IMR-90 (cell line): ENCODE measurements at regions not wholly inside any gene's neighbourhood (a gene's known extent, or its start where the extent isn't known, plus 50 kb on each side); places are given as distances from the start of the nearest gene placed in this dataset.

Experiments used
- ATAC-seq: fragments of 200-7000 bp; cut with Tn5 transposase; 2 replicates; pipeline ENCODE4 v1.9.1; 2020; ENCODE audit warnings: low read depth, mild to moderate bottlenecking, moderate library complexity
- BruUV-seq: library from RNA; stranded (reverse); fragments of 400-500 nt; replicated peaks from 2 replicates; lab custom pipeline; 2021; lab: Mats Ljungman, UMichigan
- CTCF ChIA-PET: fragments of 300-600 bp; formaldehyde crosslinking; extraction: SDS; loops from one replicate; lab custom pipeline; 2021; ENCODE audit warnings: antibody characterized with exemption; lab: Yijun Ruan, JAX
- POLR2A ChIA-PET: fragments of 300-600 bp; sonication (Branson Sonifier 250); formaldehyde crosslinking; loops from one replicate; lab custom pipeline; 2022; ENCODE audit warnings: antibody characterized with exemption; ENCODE audit not compliant: unreplicated experiment; lab: Charles Lee
- DNase-seq: peaks from one replicate; pipeline ENCODE4 v3.0.0; 2013
- H2AFZ ChIP-seq: replicated peaks from 2 replicates; pipeline ENCODE3; 2013; ENCODE audit warnings: low read length, mild to moderate bottlenecking; ENCODE audit not compliant: poor library complexity
- H2AK5ac ChIP-seq: 2 replicates; pipeline ENCODE4 v1.6.1; 2013; ENCODE audit warnings: low read depth, low read length, inconsistent platforms
- H2AK9ac ChIP-seq: replicated peaks from 2 replicates; pipeline ENCODE3; 2013; ENCODE audit warnings: mild to moderate bottlenecking, low read depth, low read length, moderate library complexity; ENCODE audit not compliant: poor library complexity
- H2BK120ac ChIP-seq: 2 replicates; pipeline ENCODE4 v1.6.1; 2013; ENCODE audit warnings: low read depth, low read length, inconsistent platforms
- H2BK15ac ChIP-seq: 3 replicates; pipeline ENCODE4 v1.6.1; 2013; ENCODE audit warnings: low read depth, low read length, inconsistent platforms
- H2BK20ac ChIP-seq: 2 replicates; pipeline ENCODE4 v1.6.1; 2013; ENCODE audit warnings: low read depth, mild to moderate bottlenecking, inconsistent platforms, low read length, moderate library complexity
- H2BK5ac ChIP-seq: 2 replicates; pipeline ENCODE4 v1.6.1; 2013; ENCODE audit warnings: mild to moderate bottlenecking, low read depth, low read length, inconsistent platforms; ENCODE audit not compliant: poor library complexity, severe bottlenecking
- H3K14ac ChIP-seq: replicated peaks from 2 replicates; pipeline ENCODE4 v1.6.1; 2013; ENCODE audit warnings: low read depth, low read length, inconsistent platforms
- H3K18ac ChIP-seq: 2 replicates; pipeline ENCODE4 v1.6.1; 2013; ENCODE audit warnings: low read depth, low read length, control low read depth
- H3K23ac ChIP-seq: 2 replicates; pipeline ENCODE4 v1.6.1; 2013; ENCODE audit warnings: low read depth, low read length, inconsistent platforms
- H3K27ac ChIP-seq: 2 replicates; pipeline ENCODE4 v1.5.1; 2013; ENCODE audit warnings: mild to moderate bottlenecking, control low read depth, low read length; ENCODE audit not compliant: insufficient read depth
- H3K27me3 ChIP-seq: 2 replicates; pipeline ENCODE4 v1.6.1; 2013; ENCODE audit warnings: low read length; ENCODE audit not compliant: control insufficient read depth, insufficient read depth
- H3K36me3 ChIP-seq: 2 replicates; pipeline ENCODE4 v1.6.1; 2013; ENCODE audit warnings: low read length, mixed read lengths; ENCODE audit not compliant: control insufficient read depth, insufficient read depth
- H3K4ac ChIP-seq: 2 replicates; pipeline ENCODE4 v1.6.1; 2013; ENCODE audit warnings: low read depth, low read length, inconsistent platforms
- H3K4me1 ChIP-seq: 2 replicates; pipeline ENCODE4 v1.6.1; 2013; ENCODE audit warnings: low read length, mixed read lengths; ENCODE audit not compliant: control insufficient read depth, insufficient read depth
- H3K4me2 ChIP-seq: 2 replicates; pipeline ENCODE4 v1.6.1; 2013; ENCODE audit warnings: low read depth, mild to moderate bottlenecking, control low read depth, low read length, moderate library complexity
- H3K4me3 ChIP-seq: 2 replicates; pipeline ENCODE4 v1.5.1; 2013; ENCODE audit warnings: low read depth, mild to moderate bottlenecking, control low read depth, low read length, moderate library complexity; ENCODE audit not compliant: insufficient read depth
- H3K56ac ChIP-seq: 2 replicates; pipeline ENCODE4 v1.6.1; 2013; ENCODE audit warnings: low read length, inconsistent platforms; ENCODE audit not compliant: insufficient read depth; ENCODE audit errors: extremely low read depth
- H3K79me1 ChIP-seq, 2 experiments: 2 replicates each; pipeline ENCODE4 v1.6.1; 2013; ENCODE audit warnings: low read length in 2 of 2, inconsistent platforms in 1 of 2, low read depth in 1 of 2
- H3K9ac ChIP-seq: 2 replicates; pipeline ENCODE4 v1.6.1; 2013; ENCODE audit warnings: low read depth, low read length, control low read depth
- H3K9me1 ChIP-seq: 2 replicates; pipeline ENCODE4 v1.6.1; 2013; ENCODE audit warnings: low read length, inconsistent platforms; ENCODE audit not compliant: insufficient read depth
- H3K9me3 ChIP-seq: 2 replicates; pipeline ENCODE4 v1.6.1; 2013; ENCODE audit warnings: low read length; ENCODE audit not compliant: control insufficient read depth, insufficient read depth
- H4K20me1 ChIP-seq: 2 replicates; pipeline ENCODE4 v1.6.1; 2013; ENCODE audit warnings: low read length, inconsistent platforms; ENCODE audit not compliant: insufficient read depth
- H4K5ac ChIP-seq: 2 replicates; pipeline ENCODE4 v1.6.1; 2013; ENCODE audit warnings: mild to moderate bottlenecking, low read depth, low read length, control low read depth
- H4K8ac ChIP-seq, 2 experiments: 2 replicates each; pipeline ENCODE4 v1.6.1; 2013; ENCODE audit warnings: low read depth in 2 of 2, low read length in 2 of 2, control low read depth in 1 of 2, inconsistent platforms in 1 of 2
- H4K91ac ChIP-seq: 2 replicates; pipeline ENCODE4 v1.6.1; 2013; ENCODE audit warnings: low read depth, low read length, inconsistent platforms; ENCODE audit not compliant: insufficient read depth
- CHD1 ChIP-seq: IDR thresholded peaks from 2 replicates; pipeline ENCODE4 v1.6.1; 2012; ENCODE audit warnings: low read depth, low read length, improper control_type of control experiment
- FOS ChIP-seq: fragments of 150-350 bp; IDR thresholded peaks from 2 replicates; pipeline ENCODE4 v1.6.1; 2016; ENCODE audit warnings: low read depth, low read length
- MAFK ChIP-seq: IDR thresholded peaks from 2 replicates; pipeline ENCODE4 v1.6.1; 2012; ENCODE audit warnings: low read depth, low read length, improper control_type of control experiment
- MAZ ChIP-seq: IDR thresholded peaks from 2 replicates; pipeline ENCODE4 v1.6.1; 2012; ENCODE audit warnings: low read depth, mild to moderate bottlenecking, low read length, improper control_type of control experiment, moderate library complexity, borderline replicate concordance
- NFE2L2 ChIP-seq: fragments of 150-350 bp; IDR thresholded peaks from 2 replicates; pipeline ENCODE4 v1.6.1; 2016; ENCODE audit warnings: low read depth, mild to moderate bottlenecking, low read length
- POLR2A ChIP-seq: IDR thresholded peaks from 2 replicates; pipeline ENCODE4 v1.6.1; 2012; ENCODE audit warnings: mild to moderate bottlenecking, low read depth, low read length
- RCOR1 ChIP-seq: IDR thresholded peaks from 2 replicates; pipeline ENCODE4 v1.6.1; 2012; ENCODE audit warnings: mild to moderate bottlenecking, low read length, improper control_type of control experiment; ENCODE audit not compliant: insufficient replicate concordance
- RFX5 ChIP-seq: IDR thresholded peaks from 2 replicates; pipeline ENCODE4 v1.8.0; 2012; ENCODE audit warnings: low read depth, mild to moderate bottlenecking, low read length, moderate library complexity
- WGBS, 2 experiments: methylation state at CpG; one replicate each; pipeline versions ENCODE4 v1.1.5 to v1.1.7; 2013; ENCODE audit warnings: missing lambda C conversion rate in 2 of 2; ENCODE audit not compliant: insufficient read length in 1 of 2; ENCODE audit errors: extremely low coverage in 2 of 2; 5-methylcytosine and 5-hydroxymethylcytosine counted together
- dilution Hi-C: fragments of 300-500 bp; cut with HindIII; formaldehyde crosslinking; loops from one replicate; pipeline ENCODE4 v1.14.3; 2018; ENCODE audit warnings: low sequenced_read_pairs; ENCODE audit not compliant: unreplicated experiment
- in situ Hi-C: fragments of 300-500 bp; cut with MboI; formaldehyde crosslinking; loops from 3 replicates; pipeline ENCODE4 v1.14.3; 2019; ENCODE audit warnings: low sequenced_read_pairs, inconsistent platforms, mixed read lengths
- intact Hi-C: fragments of 100-400 bp; cut with micrococcal nuclease; formaldehyde crosslinking; loops from 2 replicates; pipeline ENCODE4 v1.10.0; 2022

DNA sequence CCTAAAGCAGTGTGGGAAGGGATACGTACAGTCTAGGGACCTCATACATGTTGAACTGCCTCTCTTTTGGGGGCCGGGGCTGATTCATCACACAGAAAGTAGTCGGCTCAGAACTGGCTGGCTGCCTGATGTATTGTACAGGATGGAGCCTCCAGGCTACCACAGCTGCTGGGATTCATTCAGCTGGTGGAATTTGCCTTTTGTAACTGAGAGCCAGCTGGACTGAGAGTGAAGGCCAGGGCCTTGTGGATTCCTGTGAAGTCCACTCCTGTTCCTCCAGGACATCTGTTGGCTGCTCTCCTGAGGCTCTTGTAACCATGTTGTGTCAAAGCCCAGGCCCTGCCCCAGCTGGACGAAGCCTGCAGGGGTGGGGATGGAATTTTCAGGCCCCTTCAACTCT, 116.3 kb upstream of the PRICKLE1 start:
- 0% methylated on average over 2 of the region's 4 CpGs; no CpG with 5 or more reads in 1 of the 2 experiments for whole genome bisulfite sequencing, 2 experiments
- POLR2A ChIA-PET: no interaction called here
- H2AFZ ChIP-seq: peak overlapping the region; percentile 74

More for the DNA sequence above, 116.3 kb upstream of the PRICKLE1 start:
- Histone ChIP-seq H2BK5ac (peak overlapping the region; percentile 27), H2AK9ac (no peak overlapping the region), H3K27me3 (no peaks in the 10 kb centered on the region), H3K36me3 (no peaks in the 10 kb centered on the region), H3K4me3 (no peak overlapping the region), H3K4me1 (peaks cover 2% of the 10 kb centered on the region; the same call in 1 of the 2 replicates), H3K9me3 (no peaks in the 10 kb centered on the region), H4K8ac (no peak overlapping the region), H3K4ac (no peak overlapping the region), H4K5ac (no peak overlapping the region), H2BK15ac (no peak overlapping the region), H2BK20ac (0 out of 2 replicates have a peak overlapping the region, but pooled peaks have one; percentile 9), H3K9ac (no peak overlapping the region), H3K18ac (no peak overlapping the region), H2BK120ac (no peak overlapping the region), H4K20me1 (no peaks in the 10 kb centered on the region), H3K56ac (no peak overlapping the region), H3K27ac (peak overlapping the region; percentile 29; the same call in 1 of the 2 replicates), H3K4me2 (0 out of 2 replicates have a peak overlapping the region, but pooled peaks have one; percentile 17), H3K14ac (0 out of 2 replicates have a peak overlapping the region, but pooled peaks have one; percentile 5), H3K79me1 (no peaks in the 10 kb centered on the region), H3K9me1 (no peaks in the 10 kb centered on the region), H3K23ac (no peak overlapping the region), H2AK5ac (0 out of 2 replicates have a peak overlapping the region, but pooled peaks have one; percentile 29), H4K91ac (no peak overlapping the region)
- dilution Hi-C loops (no loop called here), intact Hi-C loops (loop anchor here (10.0 kb wide), 1 partner anchor 629 kb away; no protein-coding TSS in a partner anchor), in situ Hi-C loops (no loop called here)
- TF ChIP-seq FOS: no peak
- TF ChIP-seq CHD1: no peak
- TF ChIP-seq MAZ: peak; percentile 60; the same call in 1 of the 2 replicates
- no peak for TF ChIP-seq MAFK
- TF ChIP-seq NFE2L2: no peak
- no peak for TF ChIP-seq POLR2A
- TF ChIP-seq RCOR1: peak; percentile 63
- no peak for TF ChIP-seq RFX5
- peak; percentile 97 for ATAC-seq
- CTCF ChIA-PET: interaction anchor here (1.4 kb wide), 1 partner anchor 576 kb away, joined by 5 read pairs; no protein-coding TSS in a partner anchor
- peak; percentile 95 for DNase-seq
- BruUV-seq: no TSS peak
